Activated CD8-positive, alpha-beta T cell treated with anti-CD3 and anti-CD28 coated beads, Interleukin-2, amount 10 ng/mL, durations not matched to agents 7 days and 5 days (primary cell): ENCODE measurements at regions not wholly inside any gene's neighbourhood (a gene's known extent, or its start where the extent isn't known, plus 50 kb on each side); places are given as distances from the start of the nearest gene placed in this dataset.
"Not testable (repeated sequence)": the region's sequence is repeated elsewhere in the genome, so short reads cannot be mapped to it uniquely, and the experiment has no call there.

ENCODE experiments used
- ATAC-seq: fragments of 150-1000 bp; cut with Tn5 transposase; one replicate; pipeline ENCODE4 v1.10.0; 2021; ENCODE audit warnings: moderate library complexity
- CTCF ChIA-PET: fragments of 350-600 bp; sonication (Branson Sonifier 250); formaldehyde crosslinking; loops from one replicate; lab custom pipeline; 2021; ENCODE audit warnings: antibody characterized with exemption; lab: Charles Lee
- POLR2A ChIA-PET: fragments of 350-600 bp; sonication (Branson Sonifier 250); formaldehyde crosslinking; loops from one replicate; lab custom pipeline; 2021; ENCODE audit warnings: antibody characterized with exemption; lab: Charles Lee
- DNase-seq: peaks from one replicate; pipeline ENCODE4 v3.0.0-alpha.2; 2020
- H3K27ac Mint-ChIP-seq: one replicate; pipeline ENCODE4 v1.8.0; 2021; ENCODE audit warnings: mild to moderate bottlenecking, mixed read lengths
- H3K27me3 Mint-ChIP-seq: one replicate; pipeline ENCODE4 v1.8.0; 2021; ENCODE audit warnings: low read depth, mixed read lengths
- H3K36me3 Mint-ChIP-seq: one replicate; pipeline ENCODE4 v1.8.0; 2021; ENCODE audit warnings: low read depth, mixed read lengths
- H3K4me1 Mint-ChIP-seq: one replicate; pipeline ENCODE4 v1.8.0; 2021; ENCODE audit warnings: low read depth, mixed read lengths
- H3K4me3 Mint-ChIP-seq: one replicate; pipeline ENCODE4 v1.8.0; 2021; ENCODE audit warnings: mild to moderate bottlenecking, mixed read lengths
- H3K9me3 Mint-ChIP-seq: one replicate; pipeline ENCODE4 v1.8.0; 2022; ENCODE audit warnings: mixed read lengths; ENCODE audit not compliant: insufficient read depth

- POLR2A ChIA-PET: no interaction called here
- ATAC-seq: no peak
- Mint-ChIP-seq H3K36me3 (no peaks in the 10 kb centered on the region), H3K4me1 (no peaks in the 10 kb centered on the region), H3K27me3 (no peaks in the 10 kb centered on the region), H3K4me3 (no peak overlapping the region), H3K9me3 (no peaks in the 10 kb centered on the region), H3K27ac (no peak overlapping the region)
- CTCF ChIA-PET: no interaction called here
- no peak for DNase-seq
Observed at GRCh38 chr4:157722146-157722545, 450.7 kb downstream of the GASK1B start.

GRCh38 chr4:157713342-157713741, 459.5 kb downstream of the GASK1B start:
- ChIA-PET CTCF (no interaction called here), POLR2A (no interaction called here)
- Mint-ChIP-seq H3K4me3 (no peak overlapping the region), H3K4me1 (no peaks in the 10 kb centered on the region), H3K36me3 (no peaks in the 10 kb centered on the region), H3K9me3 (no peaks in the 10 kb centered on the region), H3K27ac (no peak overlapping the region), H3K27me3 (no peaks in the 10 kb centered on the region)
- ATAC-seq (no peak), DNase-seq (no peak)

- Mint-ChIP-seq H3K27me3 (no peaks in the 10 kb centered on the region), H3K36me3 (no peaks in the 10 kb centered on the region), H3K9me3 (no peaks in the 10 kb centered on the region), H3K4me3 (no peak overlapping the region), H3K4me1 (no peaks in the 10 kb centered on the region), H3K27ac (no peak overlapping the region)
- POLR2A ChIA-PET: no interaction called here
- CTCF ChIA-PET: no interaction called here
- DNase-seq (no peak), ATAC-seq (no peak)
Observed at GRCh38 chr4:157706155-157706554, 466.7 kb downstream of the GASK1B start.

GRCh38 chr4:157702831-157703230, 470.0 kb downstream of the GASK1B start:
- H3K4me3 Mint-ChIP-seq: no peak overlapping the region
- H3K9me3 Mint-ChIP-seq: no peaks in the 10 kb centered on the region
- DNase-seq (no peak), ATAC-seq (no peak)
- H3K4me1 Mint-ChIP-seq: no peaks in the 10 kb centered on the region
- CTCF ChIA-PET: no interaction called here
- POLR2A ChIA-PET: no interaction called here
- H3K36me3 Mint-ChIP-seq: no peaks in the 10 kb centered on the region
- H3K27me3 Mint-ChIP-seq: no peaks in the 10 kb centered on the region
- H3K27ac Mint-ChIP-seq: no peak overlapping the region

- no peak for ATAC-seq
- CTCF ChIA-PET: no interaction called here
- Mint-ChIP-seq H3K36me3 (no peaks in the 10 kb centered on the region), H3K27me3 (no peaks in the 10 kb centered on the region), H3K27ac (no peak overlapping the region), H3K9me3 (no peaks in the 10 kb centered on the region), H3K4me3 (no peak overlapping the region), H3K4me1 (no peaks in the 10 kb centered on the region)
- no peak for DNase-seq
- POLR2A ChIA-PET: no interaction called here
Observed at GRCh38 chr4:157701695-157701994, 471.2 kb downstream of the GASK1B start.

GRCh38 chr4:157700898-157701694, 471.7 kb downstream of the GASK1B start:
- no peaks in the 10 kb centered on the region for H3K4me1 Mint-ChIP-seq

GRCh38 chr4:157689476-157689875, 468.9 kb downstream of the GRIA2 start:
- no peaks in the 10 kb centered on the region for H3K36me3 Mint-ChIP-seq
- H3K27me3 Mint-ChIP-seq: no peaks in the 10 kb centered on the region
- no peak for ATAC-seq
- POLR2A ChIA-PET: no interaction called here
- no peak overlapping the region for H3K27ac Mint-ChIP-seq
- CTCF ChIA-PET: no interaction called here
- DNase-seq: no peak
- no peak overlapping the region for H3K4me3 Mint-ChIP-seq
- H3K9me3 Mint-ChIP-seq: peaks cover 6% of the 10 kb centered on the region
- no peaks in the 10 kb centered on the region for H3K4me1 Mint-ChIP-seq

More at GRCh38 chr4:157700898-157701694, 471.7 kb downstream of the GASK1B start:
- Mint-ChIP-seq H3K27ac (no peak overlapping the region), H3K27me3 (no peaks in the 10 kb centered on the region), H3K4me3 (no peak overlapping the region), H3K9me3 (no peaks in the 10 kb centered on the region), H3K36me3 (no peaks in the 10 kb centered on the region)
- no peak for ATAC-seq
- ChIA-PET CTCF (no interaction called here), POLR2A (no interaction called here)
- no peak for DNase-seq

GRCh38 chr4:157687971-157688370, 467.4 kb downstream of the GRIA2 start:
- Mint-ChIP-seq H3K36me3 (no peaks in the 10 kb centered on the region), H3K27me3 (no peaks in the 10 kb centered on the region), H3K4me3 (no peak overlapping the region), H3K27ac (no peak overlapping the region), H3K9me3 (peaks cover 6% of the 10 kb centered on the region), H3K4me1 (no peaks in the 10 kb centered on the region)
- POLR2A ChIA-PET: no interaction called here
- CTCF ChIA-PET: no interaction called here
- no peak for ATAC-seq
- no peak for DNase-seq

- H3K27me3 Mint-ChIP-seq, H3K4me1 Mint-ChIP-seq, H3K27ac Mint-ChIP-seq, CTCF ChIA-PET, H3K9me3 Mint-ChIP-seq, ATAC-seq, H3K4me3 Mint-ChIP-seq, H3K36me3 Mint-ChIP-seq, DNase-seq, POLR2A ChIA-PET: not testable (repeated sequence)
Observed at GRCh38 chr4:157679326-157679725, 458.8 kb downstream of the GRIA2 start.

GRCh38 chr4:157678478-157678877, 457.9 kb downstream of the GRIA2 start:
- Mint-ChIP-seq H3K27me3 (no peaks in the 10 kb centered on the region), H3K36me3 (no peaks in the 10 kb centered on the region), H3K4me3 (no peak overlapping the region), H3K9me3 (no peaks in the 10 kb centered on the region), H3K4me1 (no peaks in the 10 kb centered on the region), H3K27ac (no peak overlapping the region)
- ChIA-PET POLR2A (no interaction called here), CTCF (no interaction called here)
- ATAC-seq (no peak), DNase-seq (no peak)

GRCh38 chr4:157674699-157675098, 454.2 kb downstream of the GRIA2 start:
- Mint-ChIP-seq H3K36me3 (no peaks in the 10 kb centered on the region), H3K4me1 (no peaks in the 10 kb centered on the region), H3K9me3 (no peaks in the 10 kb centered on the region), H3K27ac (no peak overlapping the region), H3K27me3 (no peaks in the 10 kb centered on the region), H3K4me3 (no peak overlapping the region)
- CTCF ChIA-PET: no interaction called here
- ATAC-seq (no peak), DNase-seq (no peak)
- POLR2A ChIA-PET: no interaction called here

GRCh38 chr4:157667836-157668235, 447.3 kb downstream of the GRIA2 start:
- H3K36me3 Mint-ChIP-seq: no peaks in the 10 kb centered on the region
- peaks cover 12% of the 10 kb centered on the region for H3K9me3 Mint-ChIP-seq
- no peaks in the 10 kb centered on the region for H3K4me1 Mint-ChIP-seq
- no peak overlapping the region for H3K27ac Mint-ChIP-seq
- ATAC-seq: no peak
- CTCF ChIA-PET: no interaction called here
- no peak for DNase-seq
- POLR2A ChIA-PET: no interaction called here
- no peaks in the 10 kb centered on the region for H3K27me3 Mint-ChIP-seq
- H3K4me3 Mint-ChIP-seq: no peak overlapping the region

GRCh38 chr4:157664726-157665125, 444.2 kb downstream of the GRIA2 start:
- ChIA-PET POLR2A (no interaction called here), CTCF (no interaction called here)
- Mint-ChIP-seq H3K9me3 (peaks cover 12% of the 10 kb centered on the region), H3K4me1 (no peaks in the 10 kb centered on the region), H3K27ac (no peak overlapping the region), H3K27me3 (no peaks in the 10 kb centered on the region), H3K4me3 (no peak overlapping the region), H3K36me3 (no peaks in the 10 kb centered on the region)
- DNase-seq (no peak), ATAC-seq (no peak)
